C4-2B (cell line): ENCODE measurements at regions not wholly inside any gene's neighbourhood (a gene's known extent, or its start where the extent isn't known, plus 50 kb on each side); places are given as distances from the start of the nearest gene placed in this dataset.

Experiments
- CTCF ChIP-seq: fragments of 450-650 bp; conservative IDR thresholded peaks from 2 replicates; pipeline ENCODE4 v1.5.1; 2017; ENCODE audit warnings: mild to moderate bottlenecking
- ZFX ChIP-seq: fragments of 450-650 bp; IDR thresholded peaks from 2 replicates; pipeline ENCODE4 v1.6.1; 2017

- TF ChIP-seq CTCF (no peak), ZFX (no peak)
These were observed 697.3 kb downstream of the TFAP2A start for GRCh38 chr6:9717568-9717967.
